ENCODE measurements at regions not wholly inside any gene's neighbourhood (a gene's known extent, or its start where the extent isn't known, plus 50 kb on each side); places are given as distances from the start of the nearest gene placed in this dataset.

GRCh38 chr7:40965016-40965415 lies 737.9 kb downstream of the INHBA start:
- H3K27ac ChIP-seq (ENCODE audit: low read depth, low read length): no peak overlapping the region
- H3K4me3 ChIP-seq (ENCODE audit: insufficient read depth, low read length): no peak overlapping the region
- H3K4me1 ChIP-seq (ENCODE audit: insufficient read depth, low read length): no peaks in the 10 kb centered on the region
- DNase-seq (ENCODE audit: insufficient read length, low spot score, missing footprints): no peak
- no peaks in the 10 kb centered on the region for H3K79me2 ChIP-seq (ENCODE audit: insufficient read depth, low read length)
- no peaks in the 10 kb centered on the region for H3K36me3 ChIP-seq (ENCODE audit: insufficient read depth, low read length)
- H4K20me1 ChIP-seq (ENCODE audit: insufficient read depth, low read length): no peaks in the 10 kb centered on the region
- no peak overlapping the region for H2AFZ ChIP-seq (ENCODE audit: low read length)
- H3K9me3 ChIP-seq (ENCODE audit: low read depth, low read length): no peaks in the 10 kb centered on the region
- H3K4me2 ChIP-seq (ENCODE audit: insufficient read depth, low read length): no peak overlapping the region
- no peaks in the 10 kb centered on the region for H3K27me3 ChIP-seq (ENCODE audit: insufficient read depth, low read length)
- TF ChIP-seq CTCF (IDR thresholded peaks at IDR 0.05; ENCODE audit: extremely low read depth, low read depth, low read length): no peak

DNA sequence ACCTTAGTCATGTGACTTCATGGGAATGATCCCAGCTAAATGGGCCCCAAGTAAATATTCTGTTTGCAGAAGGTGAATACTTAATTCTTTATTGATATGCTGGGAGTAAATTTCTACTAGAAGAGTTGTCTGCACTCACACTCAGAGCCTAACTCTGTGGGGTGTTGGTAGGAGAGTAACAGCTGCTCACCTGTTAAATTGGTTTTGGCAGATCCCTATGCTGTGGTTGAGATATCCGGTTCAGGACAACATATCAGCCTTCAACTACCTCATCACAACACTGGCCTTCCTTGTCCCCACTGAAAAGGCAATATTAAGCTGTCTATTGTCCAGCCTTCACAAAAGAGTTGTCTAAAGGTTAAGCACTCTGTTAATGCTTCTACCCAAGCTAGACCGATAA lies 738.3 kb downstream of the INHBA start:
- no peak for DNase-seq (ENCODE audit: insufficient read length, low spot score, missing footprints)
- H3K9me3 ChIP-seq (ENCODE audit: low read depth, low read length): no peaks in the 10 kb centered on the region
- no peaks in the 10 kb centered on the region for H3K36me3 ChIP-seq (ENCODE audit: insufficient read depth, low read length)
- no peaks in the 10 kb centered on the region for H3K79me2 ChIP-seq (ENCODE audit: insufficient read depth, low read length)
- H4K20me1 ChIP-seq (ENCODE audit: insufficient read depth, low read length): no peaks in the 10 kb centered on the region
- H3K4me3 ChIP-seq (ENCODE audit: insufficient read depth, low read length): no peak overlapping the region
- H3K4me2 ChIP-seq (ENCODE audit: insufficient read depth, low read length): no peak overlapping the region
- H3K27ac ChIP-seq (ENCODE audit: low read depth, low read length): no peak overlapping the region
- no peak for TF ChIP-seq CTCF (IDR thresholded peaks at IDR 0.05; ENCODE audit: extremely low read depth, low read depth, low read length)
- H3K4me1 ChIP-seq (ENCODE audit: insufficient read depth, low read length): no peaks in the 10 kb centered on the region
- H2AFZ ChIP-seq (ENCODE audit: low read length): no peak overlapping the region
- H3K27me3 ChIP-seq (ENCODE audit: insufficient read depth, low read length): no peaks in the 10 kb centered on the region

DNA sequence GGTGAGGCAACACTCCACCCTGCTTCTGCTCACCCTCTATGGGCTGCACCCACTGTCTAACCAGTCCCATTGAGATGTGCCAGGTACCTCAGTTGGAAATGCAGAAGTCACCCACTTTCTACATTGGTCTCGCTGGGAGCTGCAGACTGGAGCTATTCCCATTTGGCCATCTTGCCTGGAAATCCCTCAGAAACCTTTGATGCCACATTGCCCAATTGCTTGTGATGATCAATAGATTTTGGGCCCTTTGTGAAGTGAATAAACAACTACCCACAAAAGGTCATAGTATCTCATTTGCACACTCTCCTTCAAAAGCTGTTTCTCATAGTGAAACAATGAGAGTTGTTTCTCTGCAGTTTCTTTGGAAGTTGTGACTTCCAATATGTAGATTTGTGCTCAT lies 742.9 kb downstream of the INHBA start:
- TF ChIP-seq CTCF (IDR thresholded peaks at IDR 0.05; ENCODE audit: extremely low read depth, low read depth, low read length): no peak
- H3K36me3 ChIP-seq (ENCODE audit: insufficient read depth, low read length): no peaks in the 10 kb centered on the region

GRCh38 chr7:40948239-40948638 lies 754.7 kb downstream of the INHBA start:
- TF ChIP-seq CTCF (IDR thresholded peaks at IDR 0.05; ENCODE audit: extremely low read depth, low read depth, low read length): no peak
- Histone ChIP-seq H3K27me3 (ENCODE audit: insufficient read depth, low read length) (no peaks in the 10 kb centered on the region), H3K9me3 (ENCODE audit: low read depth, low read length) (peaks cover 3% of the 10 kb centered on the region), H3K4me3 (ENCODE audit: insufficient read depth, low read length) (no peak overlapping the region), H2AFZ (ENCODE audit: low read length) (no peak overlapping the region), H4K20me1 (ENCODE audit: insufficient read depth, low read length) (no peaks in the 10 kb centered on the region), H3K4me1 (ENCODE audit: insufficient read depth, low read length) (no peaks in the 10 kb centered on the region), H3K4me2 (ENCODE audit: insufficient read depth, low read length) (no peak overlapping the region), H3K27ac (ENCODE audit: low read depth, low read length) (no peak overlapping the region), H3K36me3 (ENCODE audit: insufficient read depth, low read length) (no peaks in the 10 kb centered on the region), H3K79me2 (ENCODE audit: insufficient read depth, low read length) (no peaks in the 10 kb centered on the region)
- DNase-seq (ENCODE audit: insufficient read length, low spot score, missing footprints): no peak

More for the DNA sequence above, 742.9 kb downstream of the INHBA start:
- Histone ChIP-seq H2AFZ (ENCODE audit: low read length) (no peak overlapping the region), H3K79me2 (ENCODE audit: insufficient read depth, low read length) (no peaks in the 10 kb centered on the region), H3K4me3 (ENCODE audit: insufficient read depth, low read length) (no peak overlapping the region), H3K27ac (ENCODE audit: low read depth, low read length) (no peak overlapping the region), H3K27me3 (ENCODE audit: insufficient read depth, low read length) (no peaks in the 10 kb centered on the region), H3K4me2 (ENCODE audit: insufficient read depth, low read length) (no peak overlapping the region), H3K9me3 (ENCODE audit: low read depth, low read length) (no peaks in the 10 kb centered on the region), H3K4me1 (ENCODE audit: insufficient read depth, low read length) (no peaks in the 10 kb centered on the region), H4K20me1 (ENCODE audit: insufficient read depth, low read length) (no peaks in the 10 kb centered on the region)
- no peak for DNase-seq (ENCODE audit: insufficient read length, low spot score, missing footprints)

Data from osteoblast (primary cell).